SJCRH30 (cell line): ENCODE measurements at regions not wholly inside any gene's neighbourhood (a gene's known extent, or its start where the extent isn't known, plus 50 kb on each side); places are given as distances from the start of the nearest gene placed in this dataset.
"Not testable (repeated sequence)": the region's sequence is repeated elsewhere in the genome, so short reads cannot be mapped to it uniquely, and the experiment has no call there.

Experiments
- DNase-seq, 2 experiments: peaks; one replicate each; pipeline ENCODE4 v3.0.0-alpha.2; 2015 to 2020
- H3K27ac ChIP-seq: fragments of 250-450 bp; sonication (Bioruptor Pico); 2 replicates; pipeline ENCODE4 v1.5.1; 2020; ENCODE audit warnings: mild to moderate bottlenecking, moderate library complexity
- H3K27me3 ChIP-seq: fragments of 250-450 bp; sonication (Bioruptor Pico); 2 replicates; pipeline ENCODE4 v1.5.1; 2020; ENCODE audit warnings: mild to moderate bottlenecking, moderate library complexity
- H3K36me3 ChIP-seq: fragments of 250-450 bp; sonication (Bioruptor Pico); 2 replicates; pipeline ENCODE4 v1.5.1; 2020; ENCODE audit warnings: mild to moderate bottlenecking, moderate library complexity
- H3K4me1 ChIP-seq: fragments of 250-450 bp; sonication (Bioruptor Pico); 2 replicates; pipeline ENCODE4 v1.5.1; 2020; ENCODE audit warnings: mild to moderate bottlenecking, moderate library complexity
- H3K4me3 ChIP-seq: fragments of 250-450 bp; sonication (Bioruptor Pico); 2 replicates; pipeline ENCODE4 v1.5.1; 2020; ENCODE audit warnings: mild to moderate bottlenecking, moderate library complexity
- H3K9me3 ChIP-seq: fragments of 250-450 bp; sonication (Bioruptor Pico); replicated peaks from 2 replicates; pipeline ENCODE4 v1.5.1; 2020; ENCODE audit warnings: mild to moderate bottlenecking, moderate library complexity

GRCh38 chr20:43830883-43831282 lies 83.8 kb upstream of the TOX2 start:
- Histone ChIP-seq H3K4me3 (no peak overlapping the region), H3K4me1 (no peaks in the 10 kb centered on the region), H3K27me3 (peaks cover 12% of the 10 kb centered on the region; the same call in 1 of the 2 replicates), H3K9me3 (no peaks in the 10 kb centered on the region), H3K27ac (no peak overlapping the region), H3K36me3 (no peaks in the 10 kb centered on the region)
- DNase-seq = no peak

DNA sequence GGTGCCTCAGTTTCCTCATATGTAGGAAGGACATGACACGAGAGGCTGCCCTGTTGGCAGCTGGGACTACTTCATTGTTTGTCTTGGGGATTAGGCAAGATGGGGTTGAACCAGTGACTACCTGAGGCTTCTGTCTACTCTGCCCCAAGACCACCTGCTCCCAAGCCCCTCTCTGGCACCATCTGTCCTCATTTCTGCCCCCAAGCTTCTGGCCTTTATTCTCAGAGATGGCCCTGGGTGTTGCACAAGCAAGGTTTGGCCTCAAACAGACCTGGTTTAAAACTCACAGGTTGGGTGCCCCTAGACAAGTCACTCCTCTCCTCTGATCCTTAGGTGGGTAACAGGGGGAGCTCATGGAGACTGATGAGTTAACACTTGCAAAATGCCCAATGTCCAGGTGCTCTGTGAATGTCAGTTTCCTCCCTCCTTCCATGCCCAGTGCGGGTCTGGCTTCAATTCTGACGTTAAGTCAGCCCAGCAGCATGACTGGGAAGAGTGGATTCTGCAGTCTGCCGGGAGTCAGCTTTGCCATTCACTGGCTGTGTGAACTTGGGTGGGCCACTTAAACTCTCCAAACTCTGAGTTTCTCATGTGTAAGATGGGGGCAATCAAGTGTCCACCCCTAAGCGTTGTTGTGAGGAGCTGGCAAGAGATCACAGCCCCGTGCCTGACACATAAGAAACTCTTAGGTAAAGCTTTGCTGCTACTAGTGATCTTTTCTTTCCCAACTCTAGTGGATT lies 84.5 kb upstream of the TOX2 start:
- Histone ChIP-seq H3K36me3 (no peaks in the 10 kb centered on the region), H3K27me3 (peaks cover 12% of the 10 kb centered on the region; the same call in 1 of the 2 replicates), H3K9me3 (no peaks in the 10 kb centered on the region), H3K4me3 (no peak overlapping the region), H3K4me1 (no peaks in the 10 kb centered on the region), H3K27ac (no peak overlapping the region)
- DNase-seq = no peak

DNA sequence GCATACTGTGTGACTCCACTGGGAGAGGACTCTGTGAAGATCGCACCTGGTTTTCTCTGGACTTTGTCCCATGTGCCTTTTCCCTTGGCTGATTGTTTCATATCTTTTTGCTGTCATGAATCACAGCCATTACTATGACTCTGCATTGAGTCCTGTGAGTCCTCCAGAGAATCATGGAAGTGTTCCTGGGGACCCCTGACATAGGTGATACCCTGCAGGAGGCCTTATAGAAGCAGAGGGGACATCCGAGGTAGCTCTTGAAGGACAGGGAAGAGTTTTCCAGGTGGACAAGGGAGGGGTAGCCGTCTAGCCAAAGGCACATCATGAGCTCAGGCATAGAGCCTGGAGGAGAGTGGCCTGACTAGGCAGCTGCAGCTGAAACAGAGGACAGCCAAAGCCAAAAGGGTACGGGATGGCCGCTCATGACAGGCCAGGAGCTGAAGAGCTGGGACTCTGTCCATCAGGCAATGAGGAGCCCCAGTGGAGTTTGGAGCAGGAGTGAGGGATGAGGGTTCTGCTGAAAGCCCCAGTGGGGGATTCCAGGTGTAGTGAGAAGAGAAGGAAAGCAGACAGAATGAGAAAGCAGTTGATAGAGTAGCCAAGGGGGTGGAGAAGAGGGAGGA lies 86.6 kb upstream of the TOX2 start:
- DNase-seq = no peak
- no peak overlapping the region for H3K27ac ChIP-seq

GRCh38 chr20:43826943-43827342 lies 87.7 kb upstream of the TOX2 start:
- not testable (repeated sequence) for H3K4me1 ChIP-seq, H3K9me3 ChIP-seq, H3K27ac ChIP-seq, H3K36me3 ChIP-seq, DNase-seq, H3K4me3 ChIP-seq, H3K27me3 ChIP-seq

More for the DNA sequence above, 86.6 kb upstream of the TOX2 start:
- Histone ChIP-seq H3K27me3 (peaks cover 7% of the 10 kb centered on the region; the same call in 1 of the 2 replicates), H3K4me1 (no peaks in the 10 kb centered on the region), H3K4me3 (no peak overlapping the region), H3K36me3 (no peaks in the 10 kb centered on the region), H3K9me3 (no peaks in the 10 kb centered on the region)

- Histone ChIP-seq H3K27ac (no peak overlapping the region), H3K4me3 (no peak overlapping the region), H3K36me3 (no peaks in the 10 kb centered on the region), H3K27me3 (peaks cover 7% of the 10 kb centered on the region), H3K9me3 (no peaks in the 10 kb centered on the region), H3K4me1 (no peaks in the 10 kb centered on the region)
- DNase-seq = no peak
Measured at GRCh38 chr20:43825581-43825980, 89.1 kb upstream of the TOX2 start.

GRCh38 chr20:43825051-43825402 lies 89.6 kb upstream of the TOX2 start:
- no peaks in the 10 kb centered on the region for H3K36me3 ChIP-seq
- H3K27ac ChIP-seq = no peak overlapping the region
- no peak for DNase-seq
- H3K4me3 ChIP-seq = no peak overlapping the region
- H3K27me3 ChIP-seq = peaks cover 7% of the 10 kb centered on the region
- H3K4me1 ChIP-seq = no peaks in the 10 kb centered on the region
- H3K9me3 ChIP-seq = no peaks in the 10 kb centered on the region

DNA sequence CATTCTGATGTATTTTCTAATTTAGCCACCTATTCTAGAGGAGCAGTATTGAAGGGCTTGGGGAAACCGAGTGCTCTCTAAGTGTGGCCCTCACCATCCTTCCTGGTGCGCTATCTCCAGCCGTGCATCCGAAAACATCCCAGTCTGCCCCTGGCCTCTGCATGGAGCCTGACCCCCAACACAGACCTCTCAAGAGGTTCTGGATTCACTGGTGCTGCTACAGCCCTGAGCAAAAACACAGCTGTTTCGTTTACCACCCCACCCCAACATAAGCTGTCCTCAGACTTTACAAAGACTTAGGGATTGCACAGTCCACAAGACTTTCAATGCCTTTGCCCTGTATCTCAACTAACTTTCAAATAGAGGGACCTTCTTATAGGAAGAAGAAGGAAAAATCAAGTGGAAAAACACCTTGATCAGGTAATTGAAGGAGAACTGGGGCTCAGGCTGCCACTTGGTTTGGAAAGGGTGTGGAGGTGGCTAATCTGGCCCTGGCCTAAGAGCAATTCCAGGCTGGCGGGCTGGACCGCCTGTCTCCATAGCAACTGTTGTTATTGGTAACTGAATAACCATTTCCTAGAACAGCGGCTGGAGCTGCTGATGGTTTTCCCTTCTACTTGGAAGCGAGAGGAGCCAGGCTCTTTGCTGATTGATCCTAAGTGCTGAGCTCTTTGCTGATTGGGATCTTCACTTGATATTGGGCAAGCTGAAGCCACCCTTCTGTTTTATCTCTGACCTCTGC lies 90.2 kb upstream of the TOX2 start:
- Histone ChIP-seq H3K9me3 (no peaks in the 10 kb centered on the region), H3K27me3 (peaks cover 7% of the 10 kb centered on the region), H3K27ac (no peak overlapping the region), H3K4me1 (no peaks in the 10 kb centered on the region), H3K36me3 (no peaks in the 10 kb centered on the region), H3K4me3 (no peak overlapping the region)
- peak in 1 of 2 experiments; percentile 35 for DNase-seq

DNA sequence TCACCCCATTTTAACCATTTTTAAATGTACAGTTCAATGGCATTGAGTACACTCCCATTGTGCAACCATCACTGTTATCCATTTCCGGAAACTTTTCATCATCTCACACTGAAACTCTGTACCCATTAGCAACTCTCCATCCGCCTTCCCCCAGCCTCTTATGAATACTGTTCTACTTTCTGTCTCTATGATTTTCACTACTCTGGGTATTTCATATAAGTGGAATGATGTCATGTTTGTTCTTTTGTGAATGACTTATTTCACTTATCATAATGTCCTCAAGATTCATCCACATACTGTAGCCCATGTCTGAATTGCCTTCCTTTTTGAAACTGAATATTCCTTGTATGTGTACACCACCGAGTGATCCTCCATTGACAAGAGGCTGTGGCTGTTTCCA lies 92.9 kb upstream of the TOX2 start:
- no peak overlapping the region for H3K4me3 ChIP-seq
- H3K4me1 ChIP-seq = no peaks in the 10 kb centered on the region
- H3K36me3 ChIP-seq = no peaks in the 10 kb centered on the region
- H3K9me3 ChIP-seq = no peaks in the 10 kb centered on the region
- no peak overlapping the region for H3K27ac ChIP-seq
- DNase-seq = no peak
- peaks cover 7% of the 10 kb centered on the region for H3K27me3 ChIP-seq

GRCh38 chr20:43820731-43821330 lies 93.8 kb upstream of the TOX2 start:
- no peaks in the 10 kb centered on the region for H3K36me3 ChIP-seq
- peaks cover under 1% of the 10 kb centered on the region for H3K27me3 ChIP-seq
- H3K9me3 ChIP-seq = no peaks in the 10 kb centered on the region
- DNase-seq = no peak
- no peaks in the 10 kb centered on the region for H3K4me1 ChIP-seq
- H3K27ac ChIP-seq = no peak overlapping the region
- no peak overlapping the region for H3K4me3 ChIP-seq

DNA sequence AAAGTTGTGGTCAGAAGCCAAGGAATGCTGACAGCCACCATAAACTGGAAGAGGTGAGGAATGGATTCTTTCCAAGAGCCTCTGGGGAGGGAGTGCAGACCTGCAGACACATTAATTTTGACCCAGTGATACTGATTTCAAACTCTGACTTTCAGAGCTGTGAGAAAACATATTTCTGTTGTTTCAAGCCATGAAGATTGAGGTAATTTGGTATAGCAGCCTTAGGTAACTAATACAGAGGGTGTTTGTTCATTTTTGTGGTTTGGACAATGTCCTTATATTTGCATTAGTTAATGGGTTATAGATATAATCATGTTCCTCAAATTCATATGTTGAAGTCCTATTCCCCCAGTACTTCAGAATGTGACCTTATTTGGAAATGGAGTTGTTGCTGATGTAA lies 85.4 kb upstream of the GTSF1L start:
- Histone ChIP-seq H3K4me1 (no peaks in the 10 kb centered on the region), H3K9me3 (peaks cover 26% of the 10 kb centered on the region), H3K36me3 (no peaks in the 10 kb centered on the region), H3K4me3 (no peak overlapping the region), H3K27ac (no peak overlapping the region), H3K27me3 (no peaks in the 10 kb centered on the region)
- no peak for DNase-seq

- Histone ChIP-seq H3K4me1 (no peaks in the 10 kb centered on the region), H3K27ac (no peak overlapping the region), H3K36me3 (no peaks in the 10 kb centered on the region), H3K9me3 (peaks cover 26% of the 10 kb centered on the region), H3K27me3 (no peaks in the 10 kb centered on the region), H3K4me3 (no peak overlapping the region)
- DNase-seq = no peak
Measured at GRCh38 chr20:43809206-43809819, 82.5 kb upstream of the GTSF1L start.

- Histone ChIP-seq H3K27me3 (no peaks in the 10 kb centered on the region; the same call in none of the 2 replicates), H3K27ac (no peak overlapping the region), H3K9me3 (peaks cover 16% of the 10 kb centered on the region), H3K36me3 (no peaks in the 10 kb centered on the region), H3K4me1 (no peaks in the 10 kb centered on the region), H3K4me3 (no peak overlapping the region)
- no peak for DNase-seq
Measured at GRCh38 chr20:43804781-43805180, 78.0 kb upstream of the GTSF1L start.

DNA sequence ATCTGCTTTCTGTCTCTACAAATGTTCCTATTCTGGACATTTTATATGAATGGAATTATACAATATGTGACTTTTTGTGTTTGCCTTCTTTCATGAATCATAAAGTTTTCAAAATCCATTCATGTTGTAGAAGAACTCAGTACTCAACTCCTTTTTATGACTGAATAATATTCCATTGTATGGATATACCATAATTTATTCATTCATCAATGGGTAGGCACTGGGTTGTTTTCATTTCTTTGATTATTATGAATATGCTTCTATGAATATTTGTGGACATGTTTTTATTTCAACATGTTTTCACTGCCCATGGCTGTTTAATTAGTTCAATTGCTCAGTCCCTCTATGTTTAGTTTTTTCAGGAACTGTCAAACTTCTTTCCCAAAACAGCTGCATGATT lies 76.5 kb upstream of the GTSF1L start:
- DNase-seq = no peak
- H3K27me3 ChIP-seq = peaks cover 7% of the 10 kb centered on the region
- no peaks in the 10 kb centered on the region for H3K36me3 ChIP-seq
- H3K4me3 ChIP-seq = no peak overlapping the region
- H3K4me1 ChIP-seq = no peaks in the 10 kb centered on the region
- H3K27ac ChIP-seq = no peak overlapping the region
- peaks cover 4% of the 10 kb centered on the region; the same call in 1 of the 2 replicates for H3K9me3 ChIP-seq

DNA sequence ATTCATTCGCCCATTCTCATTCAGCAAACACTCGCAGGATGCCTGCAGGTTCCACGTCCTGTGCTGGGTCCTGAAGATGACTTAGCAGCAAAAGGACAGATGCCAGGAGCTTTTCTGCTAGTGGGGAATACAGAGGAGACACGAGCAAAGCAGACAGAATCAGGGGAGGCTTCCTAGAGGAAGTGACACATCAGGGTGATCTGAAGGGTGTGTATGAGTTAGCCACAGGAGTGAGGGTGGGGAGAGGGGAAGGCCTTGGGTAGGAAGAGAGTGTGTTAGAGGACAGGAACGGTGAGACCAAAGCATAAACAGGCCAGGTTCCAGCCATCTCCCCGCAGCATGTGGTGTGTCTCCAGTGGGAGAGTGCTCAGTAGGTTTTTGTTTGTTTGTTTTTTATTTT lies 73.4 kb upstream of the GTSF1L start:
- Histone ChIP-seq H3K27me3 (peaks cover 11% of the 10 kb centered on the region), H3K9me3 (peaks cover 4% of the 10 kb centered on the region; the same call in 1 of the 2 replicates), H3K4me1 (no peaks in the 10 kb centered on the region), H3K36me3 (no peaks in the 10 kb centered on the region), H3K4me3 (no peak overlapping the region), H3K27ac (no peak overlapping the region)
- DNase-seq = no peak
